ENCODE measurements at regions not wholly inside any gene's neighbourhood (a gene's known extent, or its start where the extent isn't known, plus 50 kb on each side); places are given as distances from the start of the nearest gene placed in this dataset.

- TF ChIP-seq POLR2A (IDR thresholded peaks at IDR 0.05) (no peak), EP300 (IDR thresholded peaks at IDR 0.05) (no peak)
- TF ChIP-seq, protein P1, sequence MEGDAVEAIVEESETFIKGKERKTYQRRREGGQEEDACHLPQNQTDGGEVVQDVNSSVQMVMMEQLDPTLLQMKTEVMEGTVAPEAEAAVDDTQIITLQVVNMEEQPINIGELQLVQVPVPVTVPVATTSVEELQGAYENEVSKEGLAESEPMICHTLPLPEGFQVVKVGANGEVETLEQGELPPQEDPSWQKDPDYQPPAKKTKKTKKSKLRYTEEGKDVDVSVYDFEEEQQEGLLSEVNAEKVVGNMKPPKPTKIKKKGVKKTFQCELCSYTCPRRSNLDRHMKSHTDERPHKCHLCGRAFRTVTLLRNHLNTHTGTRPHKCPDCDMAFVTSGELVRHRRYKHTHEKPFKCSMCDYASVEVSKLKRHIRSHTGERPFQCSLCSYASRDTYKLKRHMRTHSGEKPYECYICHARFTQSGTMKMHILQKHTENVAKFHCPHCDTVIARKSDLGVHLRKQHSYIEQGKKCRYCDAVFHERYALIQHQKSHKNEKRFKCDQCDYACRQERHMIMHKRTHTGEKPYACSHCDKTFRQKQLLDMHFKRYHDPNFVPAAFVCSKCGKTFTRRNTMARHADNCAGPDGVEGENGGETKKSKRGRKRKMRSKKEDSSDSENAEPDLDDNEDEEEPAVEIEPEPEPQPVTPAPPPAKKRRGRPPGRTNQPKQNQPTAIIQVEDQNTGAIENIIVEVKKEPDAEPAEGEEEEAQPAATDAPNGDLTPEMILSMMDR (IDR thresholded peaks at IDR 0.05) = no peak
These were observed 492.9 kb upstream of the ZEB2 start for GRCh38 chr2:145012806-145013205.
